Stimulated activated CD4-positive, alpha-beta T cell treated with anti-CD3 and anti-CD28 coated beads, TNF-alpha, amount 100 ng/mL, for 48 hours (primary cell): ENCODE measurements at regions not wholly inside any gene's neighbourhood (a gene's known extent, or its start where the extent isn't known, plus 50 kb on each side); places are given as distances from the start of the nearest gene placed in this dataset.

Source experiments
- DNase-seq, 3 donors: peaks; one replicate each; pipeline ENCODE4 v3.0.0-alpha.2; 2020; ENCODE audit warnings: low read depth in 3 of 3

DNA sequence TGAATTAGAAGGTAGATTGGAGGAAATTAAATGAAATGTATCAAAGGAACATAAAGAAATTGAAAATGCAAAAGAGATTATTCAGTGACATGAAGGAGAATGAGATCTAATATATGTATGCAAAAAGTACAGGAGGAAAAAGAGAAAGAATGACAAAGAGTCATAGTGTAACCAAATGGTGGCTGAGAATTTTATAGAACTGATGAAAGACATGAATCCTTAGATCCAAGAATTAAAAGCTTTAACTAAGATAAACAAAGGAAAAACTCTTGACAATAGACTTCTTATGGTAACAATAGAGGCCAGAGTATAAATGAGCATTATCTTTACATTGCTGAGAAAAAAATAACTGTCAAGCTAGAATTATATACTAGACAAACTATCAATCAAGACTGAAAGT, 505.4 kb upstream of the CD180 start:
- DNase-seq, result no peak

DNA sequence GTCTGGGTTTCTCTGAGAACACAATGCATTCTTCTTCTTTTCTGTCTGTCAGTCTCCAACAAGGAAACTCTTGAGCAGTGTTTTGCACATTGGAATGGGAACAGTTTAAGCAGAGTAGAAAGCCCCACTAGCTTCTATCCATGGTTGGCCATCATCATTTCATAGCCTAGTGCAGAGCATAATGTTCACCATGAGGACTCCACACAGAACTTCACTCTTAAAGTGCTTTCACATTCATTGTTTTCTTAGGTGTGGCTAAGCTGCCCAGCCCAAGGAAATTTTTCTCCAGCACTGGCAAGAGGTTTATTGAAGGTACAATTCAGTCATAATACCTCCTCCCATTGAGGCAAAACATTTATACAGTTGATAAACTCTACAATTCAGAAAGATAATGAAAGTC, 503.0 kb upstream of the CD180 start:
- DNase-seq, result no peak

- DNase-seq, result no peak
Measured at GRCh38 chr5:67696446-67696845, 499.8 kb upstream of the CD180 start.

GRCh38 chr5:67695369-67695768, 498.8 kb upstream of the CD180 start:
- DNase-seq, result no peak

DNA sequence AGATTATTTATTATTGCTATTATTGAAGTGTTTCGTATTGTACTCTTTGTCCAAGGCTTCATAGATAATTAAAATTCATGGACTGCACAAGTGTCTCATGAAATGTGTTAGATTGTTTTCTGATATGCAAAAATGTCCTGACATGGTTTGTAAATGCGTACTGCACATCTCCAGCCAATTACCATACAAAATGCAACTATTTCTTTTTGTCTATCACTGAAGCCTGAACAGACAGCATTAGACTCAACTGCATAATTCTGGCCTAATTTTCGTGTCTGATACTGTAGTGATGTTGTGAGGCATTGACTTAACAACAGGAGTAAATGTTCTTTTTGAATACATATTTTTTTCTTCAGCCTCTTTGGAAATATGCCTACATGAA, 498.2 kb upstream of the CD180 start:
- no peak for DNase-seq

- no peak for DNase-seq
Measured at GRCh38 chr5:67693956-67694809, 497.6 kb upstream of the CD180 start.

GRCh38 chr5:67686746-67687145, 490.1 kb upstream of the CD180 start:
- DNase-seq, result no peak

- DNase-seq, result no peak
Measured at GRCh38 chr5:67681703-67682102, 485.1 kb upstream of the CD180 start.

DNA sequence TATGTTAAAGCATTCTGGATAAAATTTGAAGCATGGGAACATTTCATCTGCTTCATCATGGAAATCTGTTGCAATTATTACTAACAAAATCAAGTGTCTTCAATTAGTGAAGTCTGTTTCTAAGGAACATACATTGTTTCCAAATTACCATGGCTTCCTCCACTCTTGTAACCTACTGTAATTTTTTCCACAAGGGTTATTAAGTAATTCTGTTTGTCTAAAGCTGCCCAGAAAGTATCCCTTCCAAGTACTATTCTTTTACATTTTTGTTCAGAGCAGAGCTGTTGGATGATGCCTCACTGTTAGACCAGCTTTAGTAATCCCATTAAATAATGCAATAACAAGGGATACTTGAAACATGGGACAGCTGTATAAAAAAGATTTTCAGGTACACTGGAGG, 483.5 kb upstream of the CD180 start:
- DNase-seq, result no peak

- DNase-seq, result no peak
Measured at GRCh38 chr5:67679184-67679841, 482.7 kb upstream of the CD180 start.

GRCh38 chr5:67678594-67678993, 482.0 kb upstream of the CD180 start:
- DNase-seq, result no peak

DNA sequence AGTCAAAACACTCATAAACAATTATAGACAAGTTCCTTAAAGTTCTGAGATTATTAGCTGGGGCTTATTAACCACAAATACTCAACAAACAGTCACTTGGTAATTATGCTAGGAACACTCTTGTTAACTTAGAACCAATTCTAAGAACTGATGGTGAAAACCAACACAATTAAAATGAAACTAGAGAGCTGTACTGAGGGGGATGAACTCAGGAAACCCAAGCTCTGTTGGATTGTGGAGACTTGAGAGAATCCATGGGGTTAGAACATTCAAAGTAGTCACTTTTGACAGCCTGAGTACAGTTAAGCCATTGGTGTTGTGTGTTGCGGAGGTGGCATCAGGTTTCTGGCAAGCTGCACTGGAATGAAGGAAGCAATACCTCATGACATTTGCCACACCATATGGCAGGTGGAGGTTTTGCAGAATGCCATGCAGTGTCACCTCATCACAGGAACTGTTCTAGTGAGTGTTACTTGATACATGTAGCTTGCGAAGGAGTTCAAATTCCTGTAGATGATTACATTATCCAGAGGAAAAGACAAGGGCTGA, 480.9 kb upstream of the CD180 start:
- DNase-seq, result no peak

DNA sequence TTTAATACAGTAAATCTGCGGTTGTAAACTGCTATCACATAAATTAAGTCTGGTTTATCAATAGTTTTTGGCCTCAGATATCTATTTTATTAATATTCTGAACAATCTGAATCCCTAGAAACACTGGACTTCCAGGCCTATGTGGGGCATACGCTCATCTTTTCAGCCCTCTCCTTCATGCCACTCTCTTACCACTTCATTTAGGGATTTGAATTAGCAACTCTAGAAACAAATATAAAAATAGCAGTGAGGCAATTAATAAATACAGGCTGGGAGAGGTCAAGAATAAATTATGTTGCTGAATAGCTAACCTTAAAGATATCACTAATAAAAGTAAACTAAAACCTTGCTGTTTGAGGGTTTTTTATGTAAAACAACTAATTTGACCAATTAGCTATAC, 480.3 kb upstream of the CD180 start:
- no peak for DNase-seq

DNA sequence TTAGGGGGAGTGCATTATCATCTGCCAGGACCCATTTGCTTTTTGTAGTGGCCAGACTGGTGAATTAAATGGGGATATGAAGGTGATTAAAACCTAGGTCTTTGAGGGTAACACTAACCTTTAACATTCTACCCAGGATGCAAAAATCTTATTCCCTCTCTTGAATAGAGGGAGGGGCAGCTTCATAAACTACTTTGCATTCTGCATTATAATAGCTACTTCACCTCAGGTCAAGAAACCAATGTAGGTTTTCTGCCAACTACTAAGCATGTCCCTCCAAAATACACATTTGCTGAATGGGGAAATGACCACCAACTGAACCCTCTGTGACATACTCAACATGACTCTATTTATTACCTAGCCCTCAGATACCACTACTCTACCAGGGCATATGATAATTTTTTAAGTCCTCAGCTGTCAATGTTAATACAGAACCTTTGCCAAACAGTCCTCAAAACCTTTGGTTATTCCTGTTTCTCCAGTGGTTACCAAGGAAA, 477.6 kb upstream of the CD180 start:
- DNase-seq, result no peak

DNA sequence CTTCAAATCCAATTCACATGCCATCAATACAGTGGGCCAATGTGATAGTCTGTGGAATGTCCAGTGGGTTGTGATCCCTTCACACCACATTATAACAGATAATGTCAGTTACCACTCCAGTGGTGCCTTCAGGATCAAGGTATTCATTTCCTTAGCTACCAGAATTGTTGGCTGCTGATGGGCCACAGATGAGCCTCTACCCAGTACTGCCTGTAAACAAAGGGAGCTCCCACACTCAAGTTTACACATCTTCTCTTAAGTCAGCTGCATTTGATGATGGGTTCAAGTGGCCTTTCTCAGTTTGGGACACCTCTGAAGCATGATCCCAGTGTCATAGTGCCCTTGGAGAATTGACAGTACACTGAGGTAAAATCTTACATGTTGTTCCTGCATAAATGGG, 477.0 kb upstream of the CD180 start:
- no peak for DNase-seq

- no peak for DNase-seq
Measured at GRCh38 chr5:67673180-67673579, 476.6 kb upstream of the CD180 start.

DNA sequence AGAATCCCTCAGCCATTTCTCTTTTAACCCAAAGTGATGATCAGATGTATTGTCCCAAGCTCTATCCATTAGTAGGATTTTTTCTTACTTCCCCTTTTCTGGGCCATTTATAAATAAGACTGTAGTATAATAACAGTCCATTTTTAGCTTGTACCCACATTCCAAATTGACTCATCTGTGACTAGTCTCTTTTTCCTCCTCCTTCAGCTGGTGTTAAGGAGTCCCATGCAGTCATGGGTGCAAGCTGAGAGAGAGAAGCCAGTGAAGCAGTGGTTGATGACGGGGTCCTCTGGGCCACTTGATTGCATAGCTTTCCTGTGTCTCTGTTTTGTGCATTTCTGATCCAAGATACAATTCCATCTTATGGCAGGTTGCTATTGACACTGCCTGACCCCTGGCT, 476.0 kb upstream of the CD180 start:
- DNase-seq, result no peak

DNA sequence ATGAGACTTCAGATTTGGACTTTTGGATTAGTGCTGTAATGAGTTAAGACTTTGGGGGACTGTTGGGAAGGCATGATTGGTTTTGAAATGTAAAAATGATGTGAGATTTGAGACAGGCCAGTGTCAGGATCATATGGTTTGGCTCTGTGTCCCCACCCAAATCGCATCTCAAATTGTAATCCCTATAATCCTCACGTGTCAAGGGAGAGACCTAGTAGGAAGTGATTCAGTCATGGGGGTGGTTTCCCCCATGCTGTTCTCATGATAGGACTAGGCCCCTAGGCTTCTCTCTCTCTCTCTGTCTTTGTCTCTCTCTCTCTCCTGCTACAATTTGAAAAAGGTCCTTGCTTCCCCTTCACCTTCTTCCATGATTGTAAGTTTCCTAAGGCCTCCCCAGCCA, 473.3 kb upstream of the CD180 start:
- no peak for DNase-seq

GRCh38 chr5:67660149-67660548, 463.6 kb upstream of the CD180 start:
- DNase-seq, result no peak

GRCh38 chr5:67659288-67659687, 462.7 kb upstream of the CD180 start:
- DNase-seq, result no peak

- no peak for DNase-seq
Measured at GRCh38 chr5:67657055-67657454, 460.5 kb upstream of the CD180 start.

- no peak for DNase-seq
Measured at GRCh38 chr5:67652201-67652600, 455.6 kb upstream of the CD180 start.

- no peak for DNase-seq
Measured at GRCh38 chr5:67651180-67651579, 454.6 kb upstream of the CD180 start.
